ENCODE measurements at regions not wholly inside any gene's neighbourhood (a gene's known extent, or its start where the extent isn't known, plus 50 kb on each side); places are given as distances from the start of the nearest gene placed in this dataset.

- H3K4me1 ChIP-seq (ENCODE audit: control insufficient read depth in 1 of 2, extremely low read depth in 1 of 2, insufficient read depth in 2 of 2, low read length in 2 of 2) = no peaks in the 10 kb centered on the region
- ChIA-PET POLR2A (no interaction called here), CTCF (interaction anchor here in 1 of 2 donors (1.0 kb wide), 1 partner anchor 13 kb away, joined by 4 read pairs; no protein-coding TSS in a partner anchor)
- no peak overlapping the region for H3K27ac Mint-ChIP-seq
- WGBS (ENCODE audit: insufficient coverage) = no CpG with 5 or more reads among the region's 3 CpGs
- no peaks in the 10 kb centered on the region for H3K9me3 Mint-ChIP-seq
- H3K4me1 Mint-ChIP-seq = no peaks in the 10 kb centered on the region
- no peak for ATAC-seq (replicated peaks in 1 of 4)
- no peak overlapping the region for H3K4me3 Mint-ChIP-seq
- no peak overlapping the region for H3K4me3 ChIP-seq (ENCODE audit: control insufficient read depth in 1 of 2, extremely low read depth in 1 of 2, low read length in 1 of 2)
- no peak for DNase-seq
- peaks cover 0 to 6% of the 10 kb centered on the region in 2 donors for H3K27me3 Mint-ChIP-seq
- no peaks in the 10 kb centered on the region for H3K36me3 ChIP-seq (ENCODE audit: control insufficient read depth in 2 of 2, extremely low read depth in 1 of 2, insufficient read depth in 1 of 2, low read length in 1 of 2)
- H3K36me3 Mint-ChIP-seq = no peaks in the 10 kb centered on the region
- no peaks in the 10 kb centered on the region for H3K27me3 ChIP-seq (replicated peaks in 1 of 2; ENCODE audit: control insufficient read depth in 2 of 2, extremely low read depth in 1 of 2, insufficient read depth in 2 of 2, low read length in 1 of 2)
- H3K9me3 ChIP-seq = no peaks in the 10 kb centered on the region
- no peak overlapping the region for H3K27ac ChIP-seq (ENCODE audit: low read length)
These were observed 260.5 kb upstream of the DDX53 start for GRCh38 chrX:22739276-22739675.

DNA sequence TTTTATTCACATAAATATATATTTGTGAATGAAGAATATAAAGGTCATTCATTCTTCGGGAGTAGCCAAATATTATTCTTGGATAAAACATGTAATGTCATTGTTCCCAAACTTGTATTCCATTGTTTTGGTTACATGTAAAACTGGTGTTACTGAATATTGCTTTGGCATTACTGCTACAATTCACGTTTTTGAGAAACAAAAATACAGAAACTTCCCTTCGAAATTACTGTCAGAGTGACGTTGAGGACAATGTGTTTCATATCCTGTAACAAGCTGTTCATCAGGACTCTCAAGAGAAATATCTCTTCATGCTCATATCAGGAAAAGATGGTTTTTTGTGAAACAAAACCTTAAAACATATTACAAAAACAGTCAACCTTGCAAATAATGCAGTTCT lies 258.9 kb upstream of the DDX53 start:
- Mint-ChIP-seq H3K9me3 (no peaks in the 10 kb centered on the region), H3K4me3 (no peak overlapping the region), H3K4me1 (no peaks in the 10 kb centered on the region), H3K27ac (no peak overlapping the region), H3K27me3 (peaks cover 0 to 8% of the 10 kb centered on the region in 2 donors), H3K36me3 (no peaks in the 10 kb centered on the region)
- H3K36me3 ChIP-seq (ENCODE audit: control insufficient read depth in 2 of 2, extremely low read depth in 1 of 2, insufficient read depth in 1 of 2, low read length in 1 of 2) = no peaks in the 10 kb centered on the region
- H3K4me3 ChIP-seq (ENCODE audit: control insufficient read depth in 1 of 2, extremely low read depth in 1 of 2, low read length in 1 of 2) = no peak overlapping the region
- CTCF ChIA-PET = interaction anchor here in 1 of 2 donors (0.6 kb wide), 1 partner anchor 868 kb away, joined by 4 read pairs; no protein-coding TSS in a partner anchor
- no peak overlapping the region for H3K27ac ChIP-seq (ENCODE audit: low read length)
- H3K9me3 ChIP-seq = no peaks in the 10 kb centered on the region
- no peak for ATAC-seq (replicated peaks in 1 of 4)
- H3K27me3 ChIP-seq (replicated peaks in 1 of 2; ENCODE audit: control insufficient read depth in 2 of 2, extremely low read depth in 1 of 2, insufficient read depth in 2 of 2, low read length in 1 of 2) = no peaks in the 10 kb centered on the region
- POLR2A ChIA-PET = no interaction called here
- DNase-seq = no peak
- no CpG with 5 or more reads among the region's 4 CpGs for WGBS (ENCODE audit: insufficient coverage)
- no peaks in the 10 kb centered on the region for H3K4me1 ChIP-seq (ENCODE audit: control insufficient read depth in 1 of 2, extremely low read depth in 1 of 2, insufficient read depth in 2 of 2, low read length in 2 of 2)

GRCh38 chrX:22742174-22742573 lies 257.6 kb upstream of the DDX53 start:
- no peaks in the 10 kb centered on the region for H3K9me3 ChIP-seq
- Mint-ChIP-seq H3K27ac (no peak overlapping the region), H3K9me3 (no peaks in the 10 kb centered on the region), H3K4me1 (no peaks in the 10 kb centered on the region), H3K36me3 (no peaks in the 10 kb centered on the region), H3K4me3 (no peak overlapping the region), H3K27me3 (peaks cover 0 to 8% of the 10 kb centered on the region in 2 donors)
- H3K36me3 ChIP-seq (ENCODE audit: control insufficient read depth in 2 of 2, extremely low read depth in 1 of 2, insufficient read depth in 1 of 2, low read length in 1 of 2) = no peaks in the 10 kb centered on the region
- ATAC-seq (replicated peaks in 1 of 4) = no peak
- ChIA-PET POLR2A (no interaction called here), CTCF (no interaction called here)
- DNase-seq = no peak
- no peaks in the 10 kb centered on the region for H3K4me1 ChIP-seq (ENCODE audit: control insufficient read depth in 1 of 2, extremely low read depth in 1 of 2, insufficient read depth in 2 of 2, low read length in 2 of 2)
- no peaks in the 10 kb centered on the region for H3K27me3 ChIP-seq (replicated peaks in 1 of 2; ENCODE audit: control insufficient read depth in 2 of 2, extremely low read depth in 1 of 2, insufficient read depth in 2 of 2, low read length in 1 of 2)
- no peak overlapping the region for H3K27ac ChIP-seq (ENCODE audit: low read length)
- no CpG with 5 or more reads among the region's 1 CpG for WGBS (ENCODE audit: insufficient coverage)
- H3K4me3 ChIP-seq (ENCODE audit: control insufficient read depth in 1 of 2, extremely low read depth in 1 of 2, low read length in 1 of 2) = no peak overlapping the region

DNA sequence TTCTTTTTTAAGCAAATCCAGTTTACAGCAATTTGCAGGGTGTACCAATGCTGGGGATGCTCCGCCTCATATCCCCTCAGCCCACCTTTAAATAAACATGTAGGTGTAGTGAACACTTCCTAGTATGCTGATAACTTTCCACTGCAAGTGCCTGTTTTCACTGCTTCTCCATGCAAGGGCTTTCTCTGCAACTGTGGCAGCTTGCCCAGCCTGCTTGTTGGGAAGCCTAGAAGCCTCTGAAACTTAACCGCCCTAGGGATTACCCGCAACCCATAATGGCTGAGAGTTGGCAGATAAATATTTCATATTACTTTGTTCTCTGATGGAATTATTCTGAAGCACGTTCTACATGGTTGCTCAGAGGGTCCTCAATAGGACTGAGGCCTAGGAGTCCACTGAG lies 253.7 kb upstream of the DDX53 start:
- Mint-ChIP-seq H3K36me3 (no peaks in the 10 kb centered on the region), H3K4me3 (no peak overlapping the region), H3K27ac (no peak overlapping the region), H3K4me1 (no peaks in the 10 kb centered on the region), H3K27me3 (peaks cover 0 to 11% of the 10 kb centered on the region in 2 donors), H3K9me3 (no peaks in the 10 kb centered on the region)
- H3K36me3 ChIP-seq (ENCODE audit: control insufficient read depth in 2 of 2, extremely low read depth in 1 of 2, insufficient read depth in 1 of 2, low read length in 1 of 2) = no peaks in the 10 kb centered on the region
- no CpG with 5 or more reads among the region's 4 CpGs for WGBS (ENCODE audit: insufficient coverage)
- no peaks in the 10 kb centered on the region for H3K4me1 ChIP-seq (ENCODE audit: control insufficient read depth in 1 of 2, extremely low read depth in 1 of 2, insufficient read depth in 2 of 2, low read length in 2 of 2)
- no peaks in the 10 kb centered on the region for H3K27me3 ChIP-seq (replicated peaks in 1 of 2; ENCODE audit: control insufficient read depth in 2 of 2, extremely low read depth in 1 of 2, insufficient read depth in 2 of 2, low read length in 1 of 2)
- DNase-seq (no peak), ATAC-seq (replicated peaks in 1 of 4) (no peak)
- POLR2A ChIA-PET = interaction anchor here in 1 of 2 donors (0.6 kb wide), 1 partner anchor 18 kb away, joined by 3 read pairs; no protein-coding TSS in a partner anchor
- no peak overlapping the region for H3K27ac ChIP-seq (ENCODE audit: low read length)
- no peak overlapping the region for H3K4me3 ChIP-seq (ENCODE audit: control insufficient read depth in 1 of 2, extremely low read depth in 1 of 2, low read length in 1 of 2)
- CTCF ChIA-PET = no interaction called here
- H3K9me3 ChIP-seq = no peaks in the 10 kb centered on the region

DNA sequence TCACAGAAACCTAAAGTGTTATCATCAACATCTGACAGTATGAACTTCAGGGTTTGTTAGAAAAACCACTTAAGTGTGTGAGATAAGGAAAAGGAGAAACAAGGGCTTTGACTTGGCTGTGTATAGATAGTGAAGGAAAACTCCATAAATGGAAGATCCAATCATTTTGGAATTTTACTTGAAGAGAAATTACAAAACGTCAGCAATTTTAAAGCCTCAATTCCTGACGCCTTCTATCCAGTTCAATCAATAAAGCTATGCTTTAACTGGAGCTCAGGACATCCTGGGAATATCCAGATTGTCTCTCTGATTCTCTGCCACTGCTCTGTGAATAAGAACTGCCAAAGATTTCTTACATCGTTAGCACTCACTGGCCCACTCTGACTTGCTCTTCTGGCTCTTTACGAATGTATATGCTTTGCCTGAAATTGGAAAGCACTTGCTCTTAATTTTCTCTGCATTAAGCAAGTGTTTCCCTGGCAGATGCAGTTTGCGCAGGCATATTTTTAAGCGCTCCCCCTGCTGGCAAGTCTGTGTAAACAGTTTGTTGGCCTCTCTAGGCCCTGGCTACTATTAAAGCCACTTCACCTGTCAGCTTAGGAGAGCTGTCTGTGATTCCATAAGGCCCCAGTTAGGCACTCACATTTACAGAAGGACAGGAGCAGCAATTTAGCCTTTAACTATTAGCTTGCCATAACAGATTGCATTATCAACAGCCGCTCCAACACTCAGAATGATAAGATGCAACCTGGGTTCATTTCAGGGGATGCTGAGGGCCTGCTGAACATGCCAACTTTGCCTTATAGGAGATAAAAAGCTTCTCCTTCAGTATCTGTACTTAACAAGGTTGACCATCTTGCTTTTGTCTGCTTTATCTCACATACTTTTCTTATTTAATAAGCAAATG lies 251.4 kb upstream of the DDX53 start:
- no peak overlapping the region for H3K4me3 Mint-ChIP-seq
- no peaks in the 10 kb centered on the region for H3K9me3 ChIP-seq
- H3K4me1 ChIP-seq (ENCODE audit: control insufficient read depth in 1 of 2, extremely low read depth in 1 of 2, insufficient read depth in 2 of 2, low read length in 2 of 2) = no peaks in the 10 kb centered on the region
- H3K9me3 Mint-ChIP-seq = no peaks in the 10 kb centered on the region
- no peak overlapping the region for H3K27ac ChIP-seq (ENCODE audit: low read length)
- H3K4me3 ChIP-seq (ENCODE audit: control insufficient read depth in 1 of 2, extremely low read depth in 1 of 2, low read length in 1 of 2) = no peak overlapping the region
- no peaks in the 10 kb centered on the region for H3K36me3 Mint-ChIP-seq
- no peaks in the 10 kb centered on the region for H3K36me3 ChIP-seq (ENCODE audit: control insufficient read depth in 2 of 2, extremely low read depth in 1 of 2, insufficient read depth in 1 of 2, low read length in 1 of 2)
- WGBS (ENCODE audit: insufficient coverage) = 27% methylated on average over 4 of the region's 7 CpGs
- peak in 23 of 35 experiments; percentile 0 to 45 (median 9) for DNase-seq
- H3K27ac Mint-ChIP-seq = no peak overlapping the region
- no peaks in the 10 kb centered on the region for H3K4me1 Mint-ChIP-seq
- peaks cover 0 to 11% of the 10 kb centered on the region in 2 donors for H3K27me3 Mint-ChIP-seq
- H3K27me3 ChIP-seq (replicated peaks in 1 of 2; ENCODE audit: control insufficient read depth in 2 of 2, extremely low read depth in 1 of 2, insufficient read depth in 2 of 2, low read length in 1 of 2) = no peaks in the 10 kb centered on the region
- ChIA-PET POLR2A (interaction anchor here in 1 of 2 donors (0.7 kb wide), 1 partner anchor 241 kb away, joined by 3 read pairs; no protein-coding TSS in a partner anchor), CTCF (interaction anchor here (0.6 to 1.3 kb wide), 7 partner anchors 9 to 763 kb away, joined by 3 to 9 read pairs (median 4); no protein-coding TSS in a partner anchor)
- peak in 2 of 4 experiments; percentile 35 to 37 for ATAC-seq (replicated peaks in 1 of 4)

GRCh38 chrX:22758807-22759481 lies 240.8 kb upstream of the DDX53 start:
- DNase-seq (no peak), ATAC-seq (replicated peaks in 1 of 4) (no peak)
- no peak overlapping the region for H3K27ac Mint-ChIP-seq
- H3K36me3 Mint-ChIP-seq = no peaks in the 10 kb centered on the region
- no peak overlapping the region for H3K27ac ChIP-seq (ENCODE audit: low read length)
- H3K4me1 ChIP-seq (ENCODE audit: control insufficient read depth in 1 of 2, extremely low read depth in 1 of 2, insufficient read depth in 2 of 2, low read length in 2 of 2) = no peaks in the 10 kb centered on the region
- peaks cover 0 to 4% of the 10 kb centered on the region in 2 donors for H3K27me3 Mint-ChIP-seq
- no peaks in the 10 kb centered on the region for H3K27me3 ChIP-seq (replicated peaks in 1 of 2; ENCODE audit: control insufficient read depth in 2 of 2, extremely low read depth in 1 of 2, insufficient read depth in 2 of 2, low read length in 1 of 2)
- no peaks in the 10 kb centered on the region for H3K4me1 Mint-ChIP-seq
- no peak overlapping the region for H3K4me3 ChIP-seq (ENCODE audit: control insufficient read depth in 1 of 2, extremely low read depth in 1 of 2, low read length in 1 of 2)
- H3K36me3 ChIP-seq (ENCODE audit: control insufficient read depth in 2 of 2, extremely low read depth in 1 of 2, insufficient read depth in 1 of 2, low read length in 1 of 2) = no peaks in the 10 kb centered on the region
- ChIA-PET CTCF (interaction anchor here in 1 of 2 donors (1.5 kb wide), 1 partner anchor 11 kb away, joined by 4 read pairs; no protein-coding TSS in a partner anchor), POLR2A (no interaction called here)
- no peak overlapping the region for H3K4me3 Mint-ChIP-seq
- WGBS (ENCODE audit: insufficient coverage) = no CpG with 5 or more reads among the region's 6 CpGs
- no peaks in the 10 kb centered on the region for H3K9me3 ChIP-seq
- H3K9me3 Mint-ChIP-seq = no peaks in the 10 kb centered on the region
